Endothelial cell of umbilical vein (primary cell): ENCODE measurements at regions not wholly inside any gene's neighbourhood (a gene's known extent, or its start where the extent isn't known, plus 50 kb on each side); places are given as distances from the start of the nearest gene placed in this dataset.

Source experiments
- EZH2 ChIP-seq: IDR thresholded peaks from 2 replicates; pipeline ENCODE4 v1.6.1; 2012; ENCODE audit warnings: borderline replicate concordance, low read depth, mild to moderate bottlenecking, moderate library complexity, low read length, inconsistent platforms; ENCODE audit not compliant: severe bottlenecking
- MYC ChIP-seq: IDR thresholded peaks from one replicate; pipeline ENCODE4 v1.6.1; 2011; ENCODE audit warnings: mild to moderate bottlenecking, low read depth, low read length
- POLR2A ChIP-seq: IDR thresholded peaks from 2 replicates; pipeline ENCODE4 v1.6.1; 2012; ENCODE audit warnings: low read depth, mild to moderate bottlenecking, control low read depth, low read length
- POLR2AphosphoS5 ChIP-seq: IDR thresholded peaks from 2 replicates; pipeline ENCODE4 v1.6.1; 2012; ENCODE audit warnings: low read depth, mild to moderate bottlenecking, control low read depth, low read length, moderate library complexity; ENCODE audit not compliant: insufficient read depth
- TF ChIP-seq, protein P1 (sequence below), 2 donors: IDR thresholded peaks; 1 replicate in 1 of 2; 2 replicates in 1 of 2; pipeline ENCODE4 v1.5.1; 2011; ENCODE audit warnings: low read length in 2 of 2, mild to moderate bottlenecking in 2 of 2, moderate library complexity in 2 of 2, control low read depth in 1 of 2, inconsistent platforms in 1 of 2, low read depth in 1 of 2; ENCODE audit not compliant: insufficient read depth in 1 of 2; ENCODE audit errors: extremely low read depth in 1 of 2
- TF ChIP-seq, protein P2 (sequence below): IDR thresholded peaks from 2 replicates; pipeline ENCODE4 v1.6.1; 2011; ENCODE audit not compliant: insufficient read depth, insufficient read length

DNA sequence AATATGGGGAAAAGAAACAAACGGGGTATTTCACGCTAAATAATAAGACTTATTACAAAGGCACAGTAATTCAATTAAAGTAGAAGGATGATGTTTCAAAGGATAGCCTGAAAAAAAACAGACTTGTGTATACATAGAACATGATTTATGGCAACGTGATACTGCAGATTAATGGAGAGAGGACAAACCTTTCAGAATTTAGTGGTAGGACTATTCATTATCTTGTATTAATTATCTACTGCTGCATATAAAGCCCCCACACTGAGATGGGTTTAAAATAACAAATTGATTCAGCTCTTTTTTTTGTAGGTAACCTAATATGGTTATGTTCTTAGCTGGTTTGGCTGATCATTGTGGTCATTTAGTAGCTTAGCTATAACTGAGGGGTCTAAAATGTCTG is 1269.0 kb downstream of the FSTL5 start:
- TF ChIP-seq POLR2A (no peak), MYC (no peak), EZH2 (no peak), POLR2AphosphoS5 (no peak)
- TF ChIP-seq, protein P1, sequence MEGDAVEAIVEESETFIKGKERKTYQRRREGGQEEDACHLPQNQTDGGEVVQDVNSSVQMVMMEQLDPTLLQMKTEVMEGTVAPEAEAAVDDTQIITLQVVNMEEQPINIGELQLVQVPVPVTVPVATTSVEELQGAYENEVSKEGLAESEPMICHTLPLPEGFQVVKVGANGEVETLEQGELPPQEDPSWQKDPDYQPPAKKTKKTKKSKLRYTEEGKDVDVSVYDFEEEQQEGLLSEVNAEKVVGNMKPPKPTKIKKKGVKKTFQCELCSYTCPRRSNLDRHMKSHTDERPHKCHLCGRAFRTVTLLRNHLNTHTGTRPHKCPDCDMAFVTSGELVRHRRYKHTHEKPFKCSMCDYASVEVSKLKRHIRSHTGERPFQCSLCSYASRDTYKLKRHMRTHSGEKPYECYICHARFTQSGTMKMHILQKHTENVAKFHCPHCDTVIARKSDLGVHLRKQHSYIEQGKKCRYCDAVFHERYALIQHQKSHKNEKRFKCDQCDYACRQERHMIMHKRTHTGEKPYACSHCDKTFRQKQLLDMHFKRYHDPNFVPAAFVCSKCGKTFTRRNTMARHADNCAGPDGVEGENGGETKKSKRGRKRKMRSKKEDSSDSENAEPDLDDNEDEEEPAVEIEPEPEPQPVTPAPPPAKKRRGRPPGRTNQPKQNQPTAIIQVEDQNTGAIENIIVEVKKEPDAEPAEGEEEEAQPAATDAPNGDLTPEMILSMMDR (IDR thresholded peaks at IDR 0.05; ENCODE audit: extremely low read depth in 1 of 2, insufficient read depth in 1 of 2, low read depth in 1 of 2, low read length in 2 of 2), result no peak
- TF ChIP-seq, protein P2, sequence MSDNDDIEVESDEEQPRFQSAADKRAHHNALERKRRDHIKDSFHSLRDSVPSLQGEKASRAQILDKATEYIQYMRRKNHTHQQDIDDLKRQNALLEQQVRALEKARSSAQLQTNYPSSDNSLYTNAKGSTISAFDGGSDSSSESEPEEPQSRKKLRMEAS, result no peak
